Gastrocnemius medialis (tissue), 4 donors: ENCODE measurements at regions not wholly inside any gene's neighbourhood (a gene's known extent, or its start where the extent isn't known, plus 50 kb on each side); places are given as distances from the start of the nearest gene placed in this dataset.

Experiments used
- CTCF ChIP-seq, 5 experiments: fragments of 450-650 bp in 3 of 5; fragments of 200-600 bp in 2 of 5; sonication (generic) in 2 of 5; IDR thresholded peaks in 4 of 5; conservative IDR thresholded peaks in 1 of 5; 1 replicate in 4 of 5; 2 replicates in 1 of 5; pipeline ENCODE4 v1.5.1; 2016 to 2019; ENCODE audit warnings: antibody characterized with exemption in 5 of 5, mild to moderate bottlenecking in 3 of 5, moderate library complexity in 3 of 5
- POLR2A ChIP-seq, 2 donors: fragments of 450-650 bp; IDR thresholded peaks; one replicate each; pipeline ENCODE4 v1.6.1; 2017; ENCODE audit warnings: antibody characterized with exemption in 2 of 2, mild to moderate bottlenecking in 2 of 2, moderate library complexity in 2 of 2

- TF ChIP-seq POLR2A (IDR thresholded peaks at IDR 0.05) (no peak), CTCF (IDR thresholded peaks at IDR 0.05 in 4 of 5, conservative IDR thresholded peaks at IDR 0.05 in 1 of 5) (no peak)
Observed at GRCh38 chr10:9828110-9828509, 1189.6 kb upstream of the CELF2 start.
